Upper lobe of right lung (tissue), 1 donor: ENCODE measurements at regions not wholly inside any gene's neighbourhood (a gene's known extent, or its start where the extent isn't known, plus 50 kb on each side); places are given as distances from the start of the nearest gene placed in this dataset.

Experiments used
- ATAC-seq: fragments of 200-7000 bp; cut with Tn5 transposase; one replicate; pipeline ENCODE4 v1.9.1; 2020; ENCODE audit warnings: mild to moderate bottlenecking, moderate library complexity
- DNase-seq: peaks from one replicate; pipeline ENCODE4 v3.0.0-alpha.2; 2020
- H3K27ac ChIP-seq: fragments of 200-600 bp; one replicate; pipeline ENCODE4 v1.8.0; 2022
- H3K27me3 ChIP-seq: fragments of 200-600 bp; one replicate; pipeline ENCODE4 v1.8.0; 2022; ENCODE audit warnings: mild to moderate bottlenecking
- H3K36me3 ChIP-seq: fragments of 200-600 bp; one replicate; pipeline ENCODE4 v1.8.0; 2022
- H3K4me1 ChIP-seq: fragments of 200-600 bp; one replicate; pipeline ENCODE4 v1.8.0; 2022
- H3K4me3 ChIP-seq: fragments of 200-600 bp; one replicate; pipeline ENCODE4 v1.8.0; 2022; ENCODE audit warnings: mild to moderate bottlenecking
- H3K9me3 ChIP-seq: fragments of 200-600 bp; one replicate; pipeline ENCODE4 v1.8.0; 2022
- CTCF ChIP-seq: fragments of 200-600 bp; IDR thresholded peaks from one replicate; pipeline ENCODE4 v1.8.0; 2022; ENCODE audit warnings: antibody characterized with exemption
- intact Hi-C: fragments of 100-400 bp; cut with DNase I; formaldehyde crosslinking; loops from one replicate; pipeline ENCODE4 v1.11.0; 2022
- donor health status: DM: no; HTN: yes; CAD: no; lungs with severe emphysema.

- no peak for TF ChIP-seq CTCF
Observed at GRCh38 chrY:16601626-16602025, 1278.4 kb downstream of the CDY2B start.

DNA sequence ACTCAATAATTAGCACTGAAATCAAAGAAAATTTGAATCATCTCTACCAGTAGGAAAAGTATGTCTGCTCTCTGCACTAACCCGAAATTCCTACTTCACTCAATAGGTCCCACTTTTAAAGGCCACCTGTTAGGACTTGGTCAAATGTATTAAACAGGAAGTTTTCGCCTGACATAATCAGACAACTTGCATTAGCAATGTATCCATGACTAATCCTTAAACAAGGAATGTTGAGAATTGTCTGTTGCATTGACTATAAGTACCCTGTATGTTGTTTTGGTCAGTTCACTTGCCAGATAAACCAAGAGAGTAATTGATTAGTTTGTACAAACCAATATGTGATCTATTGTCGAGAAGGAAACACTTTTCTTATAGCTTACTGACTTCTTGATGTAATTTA is 1308.0 kb downstream of the CDY2B start:
- Histone ChIP-seq H3K27ac (no peak overlapping the region), H3K36me3 (no peaks in the 10 kb centered on the region), H3K4me1 (no peaks in the 10 kb centered on the region), H3K9me3 (no peaks in the 10 kb centered on the region), H3K4me3 (no peak overlapping the region), H3K27me3 (no peaks in the 10 kb centered on the region)
- no peak for DNase-seq
- intact Hi-C loops: no loop called here
- TF ChIP-seq CTCF: no peak
- no peak for ATAC-seq

More at GRCh38 chrY:16601626-16602025, 1278.4 kb downstream of the CDY2B start:
- no peak for ATAC-seq
- no peaks in the 10 kb centered on the region for H3K36me3 ChIP-seq
- no peak for DNase-seq
- no peak overlapping the region for H3K27ac ChIP-seq
- no peak overlapping the region for H3K4me3 ChIP-seq
- no peaks in the 10 kb centered on the region for H3K9me3 ChIP-seq
- intact Hi-C loops: no loop called here
- H3K4me1 ChIP-seq: no peaks in the 10 kb centered on the region
- H3K27me3 ChIP-seq: no peaks in the 10 kb centered on the region

DNA sequence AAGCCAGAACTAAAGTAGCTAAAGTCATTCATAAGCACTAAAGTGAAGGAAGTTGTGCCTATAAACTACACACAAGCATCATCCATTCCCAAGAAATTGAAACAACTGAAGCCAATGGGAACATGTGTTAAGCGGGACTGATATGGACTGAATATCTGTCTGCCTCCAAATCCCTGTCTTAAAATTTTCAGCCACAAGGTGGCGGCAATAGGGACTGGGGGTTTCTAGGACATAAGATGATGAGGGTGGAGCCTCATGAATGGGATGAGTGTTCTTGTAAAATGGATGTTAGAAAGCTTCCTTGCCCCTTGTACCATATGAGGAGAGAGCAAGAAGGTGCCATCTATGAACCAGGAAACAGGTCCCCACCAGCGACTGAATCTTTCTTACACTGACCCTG is 1317.5 kb downstream of the CDY2B start:
- TF ChIP-seq CTCF: no peak
- Histone ChIP-seq H3K9me3 (no peaks in the 10 kb centered on the region), H3K27me3 (no peaks in the 10 kb centered on the region), H3K36me3 (no peaks in the 10 kb centered on the region), H3K4me1 (no peaks in the 10 kb centered on the region), H3K4me3 (no peak overlapping the region), H3K27ac (no peak overlapping the region)
- ATAC-seq: no peak
- DNase-seq: no peak
- intact Hi-C loops: no loop called here

DNA sequence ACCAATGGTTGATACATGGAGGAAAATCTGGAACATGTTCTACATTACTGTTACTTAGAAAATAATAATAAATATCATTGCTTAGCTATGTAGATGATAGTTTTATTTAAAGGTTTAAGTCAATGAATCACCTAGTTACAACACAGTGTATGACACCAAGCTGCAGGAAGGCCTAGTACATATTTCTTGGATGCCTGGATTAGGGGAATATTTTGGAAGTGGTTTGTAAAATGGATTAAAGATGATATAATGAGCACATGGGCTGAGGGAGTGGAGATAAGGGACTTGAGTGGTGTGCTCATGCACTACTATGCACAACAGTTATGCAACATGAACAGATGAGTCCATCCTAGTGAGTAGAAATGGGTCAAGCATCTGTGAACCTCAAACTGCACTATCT is 1358.0 kb downstream of the CDY2B start:
- TF ChIP-seq CTCF: no peak
- Histone ChIP-seq H3K4me1 (no peaks in the 10 kb centered on the region), H3K4me3 (no peak overlapping the region), H3K27ac (no peak overlapping the region), H3K9me3 (no peaks in the 10 kb centered on the region), H3K36me3 (no peaks in the 10 kb centered on the region), H3K27me3 (no peaks in the 10 kb centered on the region)
- intact Hi-C loops: no loop called here
- ATAC-seq: no peak
- no peak for DNase-seq

GRCh38 chrY:16502733-16503214 is 1377.2 kb downstream of the CDY2B start:
- Histone ChIP-seq H3K4me1 (no peaks in the 10 kb centered on the region), H3K27ac (no peak overlapping the region)
- no peak for ATAC-seq

More at GRCh38 chrY:16502733-16503214, 1377.2 kb downstream of the CDY2B start:
- H3K27me3 ChIP-seq: no peaks in the 10 kb centered on the region
- H3K9me3 ChIP-seq: no peaks in the 10 kb centered on the region
- intact Hi-C loops: no loop called here
- no peak for DNase-seq
- H3K4me3 ChIP-seq: no peak overlapping the region
- TF ChIP-seq CTCF: no peak
- no peaks in the 10 kb centered on the region for H3K36me3 ChIP-seq
